ENCODE measurements at regions not wholly inside any gene's neighbourhood (a gene's known extent, or its start where the extent isn't known, plus 50 kb on each side); places are given as distances from the start of the nearest gene placed in this dataset.
"Not testable (repeated sequence)": the region's sequence is repeated elsewhere in the genome, so short reads cannot be mapped to it uniquely, and the experiment has no call there.

DNA sequence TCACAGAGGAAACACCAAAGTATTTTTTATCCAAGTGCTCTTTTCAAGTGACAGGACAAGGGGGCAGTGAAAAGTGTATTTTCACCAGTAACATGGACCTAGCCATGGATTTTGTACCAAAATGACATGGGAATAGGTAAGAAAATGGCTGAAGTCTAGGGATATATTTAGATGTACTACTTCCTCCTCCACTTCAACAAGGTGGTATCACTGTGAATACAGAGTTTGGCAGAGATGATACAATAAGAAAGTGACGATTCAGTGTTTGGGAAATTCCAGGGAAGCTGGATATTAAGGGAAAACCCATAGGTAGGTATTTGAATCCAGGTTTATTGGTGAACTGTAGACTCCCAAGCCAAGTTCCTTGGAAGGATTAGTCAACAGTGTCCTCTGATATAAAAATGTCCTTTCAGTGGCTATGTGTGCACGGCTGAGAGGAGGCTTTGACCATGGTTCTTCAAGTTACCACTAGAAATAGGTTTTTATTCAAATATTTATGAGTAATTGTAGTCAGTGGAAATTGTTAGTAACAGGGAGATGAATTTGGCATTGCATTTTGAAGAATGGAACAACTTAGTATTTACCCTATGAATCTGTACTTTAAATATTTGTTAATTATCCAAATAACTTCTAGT lies 356.0 kb upstream of the CITED2 start:
- no peak overlapping the region for H3K4me3 ChIP-seq
- H3K27ac ChIP-seq, result no peak overlapping the region
- no peaks in the 10 kb centered on the region for H3K4me1 ChIP-seq
- no peak for DNase-seq
- no peaks in the 10 kb centered on the region for H3K9me3 ChIP-seq (replicated peaks)
- no peaks in the 10 kb centered on the region for H3K27me3 ChIP-seq
- H3K36me3 ChIP-seq, result no peaks in the 10 kb centered on the region

DNA sequence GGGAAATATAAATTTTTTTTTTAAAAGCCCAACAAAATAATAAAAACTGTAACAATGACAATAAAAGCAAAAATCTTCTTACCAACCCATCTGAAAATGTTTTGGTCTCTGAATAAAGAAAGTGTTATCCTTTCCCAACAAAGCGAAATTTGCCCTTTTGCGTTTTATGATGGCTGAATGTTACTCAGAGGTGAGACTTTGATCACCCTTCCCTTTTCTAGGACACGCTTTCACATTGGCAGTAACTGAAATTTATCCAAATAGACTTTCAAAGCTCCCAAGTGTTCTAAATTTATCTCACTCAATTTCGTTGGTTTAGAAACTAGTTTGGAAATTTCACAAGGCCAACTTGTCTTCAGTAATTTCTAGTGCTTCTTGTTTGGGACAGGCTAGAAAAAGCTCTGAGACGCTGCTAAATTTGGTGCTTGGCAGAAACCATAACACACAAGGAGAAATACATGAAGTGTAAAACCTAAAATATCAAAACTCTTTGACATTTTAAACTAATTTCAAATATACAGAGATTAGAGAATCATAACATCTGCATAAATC lies 354.5 kb upstream of the CITED2 start:
- no peak overlapping the region for H3K4me3 ChIP-seq
- H3K27ac ChIP-seq, result no peak overlapping the region
- no peak for DNase-seq
- H3K36me3 ChIP-seq, result no peaks in the 10 kb centered on the region
- H3K9me3 ChIP-seq (replicated peaks), result no peaks in the 10 kb centered on the region
- no peaks in the 10 kb centered on the region for H3K4me1 ChIP-seq
- no peaks in the 10 kb centered on the region for H3K27me3 ChIP-seq

GRCh38 chr6:139726272-139726671 lies 351.8 kb upstream of the CITED2 start:
- not testable (repeated sequence) for H3K4me3 ChIP-seq; H3K4me1 ChIP-seq; DNase-seq; H3K27ac ChIP-seq; H3K9me3 ChIP-seq (replicated peaks); H3K36me3 ChIP-seq; H3K27me3 ChIP-seq

- DNase-seq, result no peak
- no peaks in the 10 kb centered on the region for H3K9me3 ChIP-seq (replicated peaks)
- H3K27me3 ChIP-seq, result no peaks in the 10 kb centered on the region
- H3K36me3 ChIP-seq, result no peaks in the 10 kb centered on the region
- H3K27ac ChIP-seq, result no peak overlapping the region
- H3K4me1 ChIP-seq, result no peaks in the 10 kb centered on the region
- H3K4me3 ChIP-seq, result no peak overlapping the region
Measured at GRCh38 chr6:139722530-139722929, 348.1 kb upstream of the CITED2 start.

GRCh38 chr6:139721954-139722353 lies 347.5 kb upstream of the CITED2 start:
- Histone ChIP-seq H3K36me3 (no peaks in the 10 kb centered on the region), H3K27ac (no peak overlapping the region), H3K4me3 (no peak overlapping the region), H3K27me3 (no peaks in the 10 kb centered on the region), H3K9me3 (replicated peaks) (no peaks in the 10 kb centered on the region), H3K4me1 (no peaks in the 10 kb centered on the region)
- no peak for DNase-seq

- peaks cover 4% of the 10 kb centered on the region for H3K4me1 ChIP-seq
- H3K4me3 ChIP-seq, result no peak overlapping the region
- no peak for DNase-seq
Measured at GRCh38 chr6:139713900-139714506, 339.6 kb upstream of the CITED2 start.

DNA sequence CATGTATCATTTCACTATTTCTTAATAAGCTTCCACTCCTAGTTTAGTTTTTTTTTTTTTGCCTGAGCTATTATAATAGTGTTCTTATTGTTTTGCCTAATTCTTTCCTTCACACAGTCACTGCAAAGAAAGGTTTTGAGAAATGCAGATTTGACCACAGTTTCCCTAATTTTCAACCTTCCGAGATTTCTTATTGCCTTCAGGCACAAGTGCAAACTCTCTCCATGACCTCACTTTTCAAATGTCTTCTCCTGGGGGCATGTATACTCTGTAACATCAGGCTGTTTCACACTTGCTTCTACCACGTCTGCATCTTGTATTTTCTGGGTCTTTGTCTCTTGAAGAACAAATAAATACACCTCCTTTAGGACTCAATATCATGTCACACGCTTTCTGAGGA lies 339.0 kb upstream of the CITED2 start:
- Histone ChIP-seq H3K4me1 (peaks cover 5% of the 10 kb centered on the region), H3K4me3 (no peak overlapping the region), H3K36me3 (no peaks in the 10 kb centered on the region), H3K27ac (no peak overlapping the region), H3K27me3 (no peaks in the 10 kb centered on the region), H3K9me3 (replicated peaks) (no peaks in the 10 kb centered on the region)
- DNase-seq, result no peak

More at GRCh38 chr6:139713900-139714506, 339.6 kb upstream of the CITED2 start:
- Histone ChIP-seq H3K36me3 (no peaks in the 10 kb centered on the region), H3K27ac (no peak overlapping the region), H3K27me3 (no peaks in the 10 kb centered on the region), H3K9me3 (replicated peaks) (no peaks in the 10 kb centered on the region)

- Histone ChIP-seq H3K4me1 (peaks cover 7% of the 10 kb centered on the region), H3K27ac (no peak overlapping the region), H3K9me3 (replicated peaks) (no peaks in the 10 kb centered on the region), H3K27me3 (no peaks in the 10 kb centered on the region), H3K36me3 (no peaks in the 10 kb centered on the region), H3K4me3 (no peak overlapping the region)
- no peak for DNase-seq
Measured at GRCh38 chr6:139712830-139713229, 338.4 kb upstream of the CITED2 start.

DNA sequence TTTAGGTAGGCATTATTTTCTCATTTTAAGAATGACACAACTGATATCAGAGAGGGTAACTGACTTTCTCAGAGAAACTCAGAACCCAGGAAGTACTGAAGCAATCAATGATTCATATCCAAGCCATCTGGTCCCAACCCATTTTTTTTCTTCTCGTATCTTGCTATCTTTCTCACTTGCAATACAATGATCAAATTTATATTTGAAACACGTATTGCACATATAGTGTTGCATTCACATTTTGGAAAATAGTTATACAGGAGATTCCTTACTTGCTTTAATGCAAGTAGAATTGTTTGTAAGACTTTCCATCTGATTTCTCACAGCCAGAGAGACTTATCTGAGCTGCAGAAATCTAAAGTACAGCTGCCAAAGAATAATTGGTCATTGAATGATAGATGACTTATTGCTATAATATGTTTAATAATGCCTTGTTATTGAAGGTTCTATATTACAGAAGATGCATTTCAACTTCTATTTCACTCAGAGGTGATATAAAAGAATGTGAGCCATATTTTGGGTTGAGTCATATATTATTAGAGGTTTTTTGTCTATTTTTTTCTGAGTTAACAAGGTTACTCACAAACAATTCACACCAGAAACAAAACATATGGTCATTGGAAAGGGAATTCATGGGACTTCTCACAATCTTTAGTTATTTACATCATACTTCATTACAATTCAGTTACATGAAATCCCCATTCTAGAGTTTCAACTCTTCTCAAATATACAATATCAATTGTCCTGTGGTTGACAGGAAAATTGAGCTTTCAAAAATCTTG lies 337.5 kb upstream of the CITED2 start:
- Histone ChIP-seq H3K36me3 (no peaks in the 10 kb centered on the region), H3K27me3 (no peaks in the 10 kb centered on the region), H3K27ac (no peak overlapping the region), H3K4me1 (peaks cover 7% of the 10 kb centered on the region), H3K9me3 (replicated peaks) (no peaks in the 10 kb centered on the region), H3K4me3 (no peak overlapping the region)
- no peak for DNase-seq

DNA sequence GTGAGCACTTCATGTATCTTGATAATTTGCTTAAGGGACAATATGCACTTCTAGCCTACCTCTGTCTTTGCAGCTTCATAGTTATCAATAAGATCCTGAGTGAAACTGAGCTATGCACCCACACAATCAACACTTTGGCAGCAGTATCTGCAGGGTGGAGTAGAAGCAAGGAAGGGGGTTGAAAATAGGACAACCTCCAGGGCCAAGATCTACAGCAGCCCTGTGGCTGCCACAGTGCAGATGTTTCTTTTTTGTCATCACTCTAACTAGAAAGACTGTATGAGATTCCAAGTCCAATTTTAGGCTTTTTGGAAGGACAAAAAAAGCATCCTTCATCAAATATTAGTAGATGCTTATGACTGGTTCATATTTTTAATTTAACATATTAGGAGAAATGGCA lies 336.1 kb upstream of the CITED2 start:
- DNase-seq, result no peak
- H3K4me1 ChIP-seq, result peaks cover 7% of the 10 kb centered on the region
- H3K36me3 ChIP-seq, result no peaks in the 10 kb centered on the region
- no peak overlapping the region for H3K4me3 ChIP-seq
- no peaks in the 10 kb centered on the region for H3K27me3 ChIP-seq
- H3K9me3 ChIP-seq (replicated peaks), result no peaks in the 10 kb centered on the region; the same call in 1 of the 2 replicates
- H3K27ac ChIP-seq, result no peak overlapping the region

- peak overlapping the region; percentile 18; the same call in 1 of the 2 replicates for H3K27ac ChIP-seq
- no peaks in the 10 kb centered on the region; the same call in 1 of the 2 replicates for H3K9me3 ChIP-seq (replicated peaks)
- no peaks in the 10 kb centered on the region for H3K36me3 ChIP-seq
- no peaks in the 10 kb centered on the region for H3K27me3 ChIP-seq
- H3K4me1 ChIP-seq, result peaks cover 7% of the 10 kb centered on the region
- peak; percentile 13 to 26 for DNase-seq
- no peak overlapping the region for H3K4me3 ChIP-seq
Measured at GRCh38 chr6:139708337-139709199, 334.1 kb upstream of the CITED2 start.

DNA sequence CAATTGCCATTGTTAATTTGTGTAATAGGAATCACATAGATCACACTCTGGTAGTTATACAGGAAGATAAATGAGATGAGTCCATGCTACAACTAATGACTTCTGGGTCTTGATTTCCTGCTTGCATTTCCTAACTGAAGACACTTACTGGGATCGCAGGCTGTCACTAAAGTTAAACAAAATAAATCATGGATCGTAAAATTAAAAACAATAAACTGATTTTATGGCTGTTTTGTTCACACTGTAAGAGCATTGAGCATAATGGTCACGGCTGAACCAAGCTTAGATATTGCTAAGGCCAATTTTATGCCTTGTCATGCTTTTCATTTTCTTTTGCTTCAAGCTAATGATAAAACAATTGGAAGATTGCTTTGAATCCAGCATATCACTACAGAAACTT lies 332.5 kb upstream of the CITED2 start:
- Histone ChIP-seq H3K27me3 (no peaks in the 10 kb centered on the region), H3K4me3 (no peak overlapping the region), H3K9me3 (replicated peaks) (no peaks in the 10 kb centered on the region; the same call in 1 of the 2 replicates), H3K27ac (no peak overlapping the region), H3K4me1 (peaks cover 4% of the 10 kb centered on the region; the same call in 1 of the 2 replicates), H3K36me3 (no peaks in the 10 kb centered on the region)
- DNase-seq, result no peak

GRCh38 chr6:139705284-139705683 lies 330.8 kb upstream of the CITED2 start:
- Histone ChIP-seq H3K36me3 (no peaks in the 10 kb centered on the region), H3K4me3 (no peak overlapping the region), H3K4me1 (peaks cover 4% of the 10 kb centered on the region; the same call in 1 of the 2 replicates), H3K27ac (no peak overlapping the region), H3K27me3 (no peaks in the 10 kb centered on the region), H3K9me3 (replicated peaks) (no peaks in the 10 kb centered on the region; the same call in 1 of the 2 replicates)
- no peak for DNase-seq

GRCh38 chr6:139703780-139704179 lies 329.3 kb upstream of the CITED2 start:
- no peak for DNase-seq
- Histone ChIP-seq H3K4me3 (no peak overlapping the region), H3K27me3 (no peaks in the 10 kb centered on the region)

More at GRCh38 chr6:139703780-139704179, 329.3 kb upstream of the CITED2 start:
- Histone ChIP-seq H3K36me3 (no peaks in the 10 kb centered on the region), H3K4me1 (0 out of 2 replicates have a peak, but pooled peaks cover 2% of the 10 kb centered on the region), H3K9me3 (replicated peaks) (no peaks in the 10 kb centered on the region; the same call in 1 of the 2 replicates), H3K27ac (no peak overlapping the region)

Measured in SJCRH30 (cell line).